Memory B cell (primary cell): ENCODE measurements at regions not wholly inside any gene's neighbourhood (a gene's known extent, or its start where the extent isn't known, plus 50 kb on each side); places are given as distances from the start of the nearest gene placed in this dataset.
A peak's percentile ranks its signal among the peaks of the same experiment; 100 is the strongest.
"Not testable (repeated sequence)": the region's sequence is repeated elsewhere in the genome, so short reads cannot be mapped to it uniquely, and the experiment has no call there.

Experiments used
- ATAC-seq: fragments of 150-1000 bp; cut with Tn5 transposase; 2 replicates; pipeline ENCODE4 v1.10.0; 2021; ENCODE audit warnings: low read depth, mild to moderate bottlenecking, moderate library complexity
- DNase-seq, 2 donors: peaks; one replicate each; pipeline ENCODE4 v3.0.0; 2022; ENCODE audit warnings: low spot score in 2 of 2
- H3K27ac Mint-ChIP-seq: one replicate; pipeline ENCODE4 v1.8.0; 2022; ENCODE audit warnings: mild to moderate bottlenecking, moderate library complexity, mixed read lengths
- H3K27me3 Mint-ChIP-seq: one replicate; pipeline ENCODE4 v1.8.0; 2022; ENCODE audit warnings: mixed read lengths
- H3K36me3 Mint-ChIP-seq: one replicate; pipeline ENCODE4 v1.8.0; 2022; ENCODE audit warnings: mild to moderate bottlenecking, mixed read lengths
- H3K4me1 Mint-ChIP-seq: one replicate; pipeline ENCODE4 v1.8.0; 2022; ENCODE audit warnings: mixed read lengths
- H3K4me3 Mint-ChIP-seq: one replicate; pipeline ENCODE4 v1.8.0; 2022; ENCODE audit warnings: mild to moderate bottlenecking, moderate library complexity, mixed read lengths
- H3K9me3 Mint-ChIP-seq: one replicate; pipeline ENCODE4 v1.8.0; 2022; ENCODE audit warnings: mixed read lengths

DNA sequence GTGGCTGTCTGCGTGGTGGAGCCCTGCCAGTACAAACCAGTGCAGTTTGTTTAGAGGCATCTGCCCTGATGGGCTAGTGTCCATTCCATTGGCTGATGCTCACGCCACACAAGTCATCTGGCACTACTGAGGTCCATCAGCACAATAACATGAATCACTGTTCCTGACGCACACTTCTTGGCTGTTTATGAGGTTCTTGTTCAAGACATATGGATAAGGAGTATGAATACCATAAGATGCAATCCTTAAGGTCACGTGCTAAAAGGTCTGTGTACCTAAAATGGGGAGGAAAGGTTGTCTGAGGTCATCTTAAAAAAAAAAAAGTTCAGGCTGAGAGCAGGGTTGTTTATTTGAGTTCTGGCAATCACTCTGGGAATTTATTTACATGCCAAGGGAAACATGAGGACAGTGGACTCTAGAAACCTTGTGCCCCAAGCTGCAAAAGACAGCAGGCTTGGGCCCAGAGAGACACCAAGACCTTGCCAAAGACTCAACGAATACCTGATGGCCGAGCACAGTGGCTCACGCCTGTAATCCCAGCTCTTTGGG, 54.1 kb upstream of the SHLD1 start:
- H3K4me3 Mint-ChIP-seq, result no peak overlapping the region
- H3K27ac Mint-ChIP-seq, result no peak overlapping the region
- ATAC-seq (no peak), DNase-seq (no peak)
- no peaks in the 10 kb centered on the region for H3K36me3 Mint-ChIP-seq
- H3K9me3 Mint-ChIP-seq, result no peaks in the 10 kb centered on the region
- peaks cover 5% of the 10 kb centered on the region for H3K4me1 Mint-ChIP-seq
- H3K27me3 Mint-ChIP-seq, result no peaks in the 10 kb centered on the region

DNA sequence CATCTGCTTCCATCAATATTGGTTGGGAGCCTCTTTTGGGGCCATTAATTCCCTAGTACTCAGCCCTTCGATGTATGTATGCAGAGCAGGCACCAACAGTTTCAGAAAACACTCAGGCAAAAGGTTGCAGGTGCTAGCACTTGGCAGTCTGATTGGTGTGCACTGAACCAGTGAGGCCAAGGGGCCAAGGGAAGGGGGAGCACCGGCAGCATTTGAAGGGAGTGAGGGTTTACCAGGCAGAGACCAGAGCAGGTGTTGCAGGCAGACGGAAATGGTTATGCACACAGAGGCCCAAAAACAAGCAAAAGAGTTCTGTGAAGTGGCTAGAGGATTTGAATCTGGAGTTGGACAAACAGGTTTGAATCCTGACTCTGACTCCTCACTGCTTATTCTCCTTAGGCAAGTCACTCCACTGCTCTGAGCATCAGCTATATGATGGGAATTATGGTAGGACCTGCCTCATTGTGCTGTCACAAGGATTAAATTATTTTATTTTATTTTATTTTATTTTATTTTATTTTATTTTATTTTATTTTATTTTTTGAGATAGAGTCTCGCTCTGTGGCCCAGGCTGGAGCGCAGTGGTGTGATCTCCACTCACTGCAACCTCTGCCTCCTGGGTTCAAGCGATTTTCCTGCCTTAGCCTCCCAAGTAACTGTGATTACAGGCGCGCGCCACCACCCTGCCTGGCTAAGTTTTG, 58.1 kb upstream of the SHLD1 start:
- peak; percentile 100 for ATAC-seq
- peaks cover 17% of the 10 kb centered on the region for H3K4me1 Mint-ChIP-seq
- H3K36me3 Mint-ChIP-seq, result no peaks in the 10 kb centered on the region
- peak; percentile 42 to 69 for DNase-seq
- H3K27ac Mint-ChIP-seq, result peak overlapping the region; percentile 0
- no peaks in the 10 kb centered on the region for H3K9me3 Mint-ChIP-seq
- no peaks in the 10 kb centered on the region for H3K27me3 Mint-ChIP-seq
- H3K4me3 Mint-ChIP-seq, result peak overlapping the region; percentile 53

GRCh38 chr20:5689463-5689862, 60.7 kb upstream of the SHLD1 start:
- ATAC-seq, result no peak
- no peaks in the 10 kb centered on the region for H3K9me3 Mint-ChIP-seq
- no peaks in the 10 kb centered on the region for H3K36me3 Mint-ChIP-seq
- H3K4me3 Mint-ChIP-seq, result no peak overlapping the region
- no peaks in the 10 kb centered on the region for H3K27me3 Mint-ChIP-seq
- no peak overlapping the region for H3K27ac Mint-ChIP-seq
- no peak for DNase-seq
- H3K4me1 Mint-ChIP-seq, result peaks cover 17% of the 10 kb centered on the region

GRCh38 chr20:5688431-5688972, 61.7 kb upstream of the SHLD1 start:
- DNase-seq (no peak), ATAC-seq (no peak)
- Mint-ChIP-seq H3K36me3 (no peaks in the 10 kb centered on the region), H3K27ac (no peak overlapping the region), H3K27me3 (no peaks in the 10 kb centered on the region), H3K4me3 (no peak overlapping the region), H3K4me1 (peaks cover 17% of the 10 kb centered on the region), H3K9me3 (no peaks in the 10 kb centered on the region)

DNA sequence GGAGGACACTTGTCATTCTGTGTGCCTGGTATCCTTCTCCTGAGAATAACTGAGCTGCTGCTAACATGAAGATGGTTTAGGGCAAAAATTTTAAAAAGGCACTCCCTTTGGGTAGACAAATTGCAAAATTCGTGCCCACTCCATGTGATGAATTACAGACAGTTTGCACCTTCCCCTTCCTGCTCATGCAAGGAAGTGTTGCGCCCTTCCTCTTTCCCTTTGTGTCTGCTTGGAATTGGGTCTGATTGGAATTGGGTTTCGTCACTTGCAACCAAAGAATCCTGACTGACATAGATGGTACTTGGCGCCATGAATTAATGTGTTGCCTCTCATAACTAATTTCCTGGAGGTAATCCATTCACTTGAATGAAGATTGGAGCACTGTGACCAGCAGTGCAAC, 62.3 kb upstream of the SHLD1 start:
- Mint-ChIP-seq H3K36me3 (no peaks in the 10 kb centered on the region), H3K27ac (no peak overlapping the region), H3K4me3 (no peak overlapping the region), H3K9me3 (no peaks in the 10 kb centered on the region), H3K4me1 (peaks cover 17% of the 10 kb centered on the region), H3K27me3 (no peaks in the 10 kb centered on the region)
- DNase-seq, result no peak
- no peak for ATAC-seq

- Mint-ChIP-seq H3K4me1 (peaks cover 19% of the 10 kb centered on the region), H3K27me3 (no peaks in the 10 kb centered on the region), H3K9me3 (no peaks in the 10 kb centered on the region), H3K27ac (no peak overlapping the region), H3K36me3 (no peaks in the 10 kb centered on the region), H3K4me3 (no peak overlapping the region)
- no peak for DNase-seq
- ATAC-seq, result no peak
These were observed 63.7 kb upstream of the SHLD1 start for GRCh38 chr20:5686384-5687105.

GRCh38 chr20:5682556-5682955, 67.6 kb upstream of the SHLD1 start:
- not testable (repeated sequence) for H3K4me3 Mint-ChIP-seq, H3K27ac Mint-ChIP-seq, H3K27me3 Mint-ChIP-seq, H3K9me3 Mint-ChIP-seq, DNase-seq, H3K36me3 Mint-ChIP-seq, H3K4me1 Mint-ChIP-seq, ATAC-seq

DNA sequence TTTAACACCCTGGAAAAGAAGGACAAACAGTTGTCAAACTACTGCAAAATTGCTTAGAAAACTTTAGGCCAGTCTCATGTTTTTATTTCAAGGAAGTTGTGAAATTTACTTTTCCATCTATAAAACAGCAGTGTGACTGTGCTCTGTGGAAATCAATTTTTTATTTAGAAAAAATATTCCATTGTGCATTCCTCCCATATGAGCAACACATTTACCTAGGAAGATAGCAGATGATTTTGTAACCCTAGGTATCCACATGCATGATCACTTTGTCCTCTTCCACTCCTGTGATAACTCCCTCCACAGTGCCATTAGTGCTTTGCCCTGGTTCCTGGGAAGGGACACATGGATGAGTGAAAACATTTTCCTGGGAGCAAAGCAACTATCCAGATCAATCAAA, 69.4 kb upstream of the GPCPD1 start:
- no peaks in the 10 kb centered on the region for H3K27me3 Mint-ChIP-seq
- no peaks in the 10 kb centered on the region for H3K9me3 Mint-ChIP-seq
- no peak overlapping the region for H3K4me3 Mint-ChIP-seq
- no peak for ATAC-seq
- DNase-seq, result no peak
- H3K36me3 Mint-ChIP-seq, result no peaks in the 10 kb centered on the region
- peaks cover 11% of the 10 kb centered on the region for H3K4me1 Mint-ChIP-seq
- H3K27ac Mint-ChIP-seq, result no peak overlapping the region

DNA sequence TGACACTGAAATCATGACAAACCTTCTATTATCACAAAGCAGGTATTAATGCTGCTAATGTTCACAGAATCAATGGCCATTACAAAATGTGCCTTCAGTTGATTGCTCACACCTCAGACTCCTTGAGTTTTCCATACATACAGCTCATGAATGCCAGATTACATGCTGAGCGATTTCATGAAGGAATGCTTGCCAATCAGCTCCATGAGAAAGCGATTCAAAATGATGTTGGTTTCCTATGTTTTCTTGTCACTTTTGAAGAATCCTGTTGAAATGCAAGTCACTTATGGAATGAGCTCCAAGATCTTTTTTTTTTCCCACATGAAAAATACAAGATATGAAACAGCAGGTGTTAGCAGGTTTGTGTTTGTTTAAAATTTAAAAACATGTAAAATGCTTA, 68.0 kb upstream of the GPCPD1 start:
- H3K27ac Mint-ChIP-seq, result no peak overlapping the region
- peaks cover 17% of the 10 kb centered on the region for H3K4me1 Mint-ChIP-seq
- ATAC-seq (no peak), DNase-seq (no peak)
- no peaks in the 10 kb centered on the region for H3K36me3 Mint-ChIP-seq
- H3K9me3 Mint-ChIP-seq, result no peaks in the 10 kb centered on the region
- H3K4me3 Mint-ChIP-seq, result no peak overlapping the region
- no peaks in the 10 kb centered on the region for H3K27me3 Mint-ChIP-seq

- not testable (repeated sequence) for H3K36me3 Mint-ChIP-seq, ATAC-seq, H3K27me3 Mint-ChIP-seq, H3K4me3 Mint-ChIP-seq, H3K27ac Mint-ChIP-seq, DNase-seq, H3K9me3 Mint-ChIP-seq
- H3K4me1 Mint-ChIP-seq, result peaks cover 17% of the 10 kb centered on the region
These were observed 67.1 kb upstream of the GPCPD1 start for GRCh38 chr20:5677944-5678343.

- Mint-ChIP-seq H3K9me3 (no peaks in the 10 kb centered on the region), H3K4me1 (peaks cover 14% of the 10 kb centered on the region), H3K36me3 (no peaks in the 10 kb centered on the region), H3K27me3 (no peaks in the 10 kb centered on the region), H3K27ac (no peak overlapping the region), H3K4me3 (no peak overlapping the region)
- ATAC-seq (no peak), DNase-seq (no peak)
These were observed 66.6 kb upstream of the GPCPD1 start for GRCh38 chr20:5677389-5677788.

- DNase-seq (no peak), ATAC-seq (no peak)
- no peaks in the 10 kb centered on the region for H3K36me3 Mint-ChIP-seq
- no peaks in the 10 kb centered on the region for H3K9me3 Mint-ChIP-seq
- H3K4me3 Mint-ChIP-seq, result no peak overlapping the region
- peaks cover 12% of the 10 kb centered on the region for H3K4me1 Mint-ChIP-seq
- no peaks in the 10 kb centered on the region for H3K27me3 Mint-ChIP-seq
- H3K27ac Mint-ChIP-seq, result no peak overlapping the region
These were observed 64.6 kb upstream of the GPCPD1 start for GRCh38 chr20:5675103-5676091.

DNA sequence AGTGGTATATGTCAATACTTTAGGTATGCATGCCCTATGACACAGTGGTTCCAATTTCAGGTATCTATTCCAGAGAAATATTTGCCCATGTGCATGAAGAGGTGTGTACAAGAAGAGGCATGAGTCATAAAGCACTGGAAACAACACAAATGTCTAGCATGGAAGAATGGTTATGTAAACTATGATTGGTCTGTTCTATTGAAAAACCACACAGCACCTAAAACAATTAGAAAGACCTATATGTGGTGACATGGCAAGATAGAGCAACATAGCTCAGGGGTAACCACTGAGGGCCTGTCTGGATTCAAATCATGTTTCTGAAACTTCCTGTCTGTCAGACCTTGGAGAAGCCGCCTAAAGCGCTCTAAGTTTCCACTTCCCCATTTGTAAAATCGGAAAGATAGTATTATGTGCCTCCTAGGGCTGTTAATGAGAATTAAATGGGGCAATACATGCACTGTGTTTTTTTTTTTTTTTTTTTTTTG, 63.4 kb upstream of the GPCPD1 start:
- Mint-ChIP-seq H3K27ac (peak overlapping the region; percentile 28), H3K36me3 (no peaks in the 10 kb centered on the region), H3K9me3 (no peaks in the 10 kb centered on the region), H3K27me3 (no peaks in the 10 kb centered on the region), H3K4me3 (no peak overlapping the region), H3K4me1 (peaks cover 13% of the 10 kb centered on the region)
- peak in 1 of 2 donors; percentile 58 for DNase-seq
- peak; percentile 98 for ATAC-seq
